NCI-H128 (cell line): ENCODE measurements at regions not wholly inside any gene's neighbourhood (a gene's known extent, or its start where the extent isn't known, plus 50 kb on each side); places are given as distances from the start of the nearest gene placed in this dataset.

ENCODE experiments used
- DNase-seq: peaks from one replicate; lab custom pipeline; 2025; ENCODE audit not compliant: unreplicated experiment; lab: John Stamatoyannopoulos, UW

DNA sequence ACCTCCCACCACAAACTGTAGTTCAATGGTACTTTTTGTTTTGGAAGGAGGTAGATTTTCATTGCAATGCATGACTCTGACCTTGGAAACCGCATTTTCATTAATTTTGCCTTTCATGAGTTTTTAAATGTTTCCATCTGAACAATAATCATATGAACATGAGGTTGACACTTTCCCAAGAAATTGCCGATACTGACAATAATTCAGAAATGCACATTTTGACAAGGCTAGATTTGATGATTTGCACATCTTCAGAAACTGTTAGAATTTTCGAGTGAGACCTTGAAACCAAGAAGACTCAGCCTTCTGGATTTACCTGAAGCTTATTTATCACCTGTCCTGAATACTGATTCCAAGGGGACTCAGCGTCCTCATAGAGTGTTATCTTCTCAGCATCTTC, 93.8 kb upstream of the NTRK2 start:
- DNase-seq, result no peak

DNA sequence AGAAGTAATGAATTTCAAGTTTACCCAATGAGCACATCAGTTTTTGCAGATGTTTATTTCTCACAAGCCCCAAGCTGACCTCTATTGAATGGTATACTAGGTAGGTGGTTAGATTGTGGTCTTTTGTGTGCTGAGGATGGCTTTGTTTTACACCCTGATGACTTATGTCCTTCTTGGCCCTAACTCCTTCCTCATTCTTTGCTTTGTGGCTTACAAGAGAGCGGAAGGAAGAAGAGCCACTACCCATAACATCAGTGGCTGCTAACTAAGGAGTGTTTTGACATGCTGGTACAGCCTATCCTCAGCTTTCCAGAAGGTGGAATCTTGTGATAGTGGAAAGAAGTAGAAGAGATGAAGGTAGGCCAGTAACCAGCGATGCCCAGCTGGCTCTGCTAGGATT, 85.7 kb upstream of the NTRK2 start:
- no peak for DNase-seq

DNA sequence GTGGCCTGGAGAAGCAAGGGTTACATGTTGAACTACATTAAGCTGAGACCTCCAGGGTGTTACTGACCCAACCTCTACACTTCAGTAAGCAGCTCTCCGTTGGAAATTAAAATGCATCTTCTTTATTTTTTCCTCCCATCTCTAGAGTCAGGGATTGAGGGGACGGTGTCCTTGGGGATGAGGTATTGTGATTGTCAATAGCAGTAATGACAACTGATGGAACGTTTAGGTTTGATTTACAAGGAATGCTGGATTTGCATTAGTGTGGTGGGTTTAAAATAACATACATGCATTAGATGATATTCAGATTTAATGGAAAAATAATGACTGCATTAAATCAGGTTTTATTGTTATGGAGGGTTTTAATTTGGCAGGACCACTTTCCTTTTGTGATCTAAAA, 82.9 kb upstream of the NTRK2 start:
- no peak for DNase-seq

DNA sequence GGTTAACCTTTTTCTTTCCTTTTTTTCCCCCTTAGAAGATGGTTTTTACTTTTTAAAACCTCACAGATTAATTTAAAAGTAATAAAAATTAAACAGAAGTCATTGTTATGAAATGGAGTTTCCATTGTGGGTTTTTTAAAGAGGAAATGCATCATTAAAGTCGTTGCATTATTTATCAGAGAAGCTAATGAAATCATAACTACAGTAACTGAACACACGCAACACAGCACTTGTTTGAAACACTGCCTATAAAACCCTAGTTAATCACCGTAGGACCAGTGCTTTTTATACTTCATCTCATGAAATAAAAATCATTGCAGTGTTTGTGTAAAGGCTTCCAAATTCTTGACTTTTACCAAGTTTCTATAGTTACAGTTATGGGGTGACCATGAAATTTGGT, 82.4 kb upstream of the NTRK2 start:
- DNase-seq, result no peak

DNA sequence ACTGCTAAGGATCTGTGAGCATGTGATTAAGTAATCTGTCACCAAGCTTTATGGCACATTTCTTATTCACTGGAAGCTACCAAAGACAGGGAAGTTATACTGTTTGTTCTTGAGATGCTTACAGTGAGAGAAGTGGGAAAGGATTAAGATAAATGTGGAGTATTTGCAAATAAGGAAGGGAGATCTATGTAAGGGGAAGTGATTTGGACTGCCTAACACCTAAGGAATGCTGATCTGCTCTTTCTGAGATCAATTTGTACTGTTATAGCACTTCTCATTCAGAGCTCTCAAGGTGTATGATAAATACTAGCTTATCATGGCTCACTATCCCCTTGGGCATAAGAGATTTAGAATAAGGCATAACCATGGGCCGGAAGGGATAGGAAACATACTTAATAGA, 80.0 kb upstream of the NTRK2 start:
- no peak for DNase-seq

DNA sequence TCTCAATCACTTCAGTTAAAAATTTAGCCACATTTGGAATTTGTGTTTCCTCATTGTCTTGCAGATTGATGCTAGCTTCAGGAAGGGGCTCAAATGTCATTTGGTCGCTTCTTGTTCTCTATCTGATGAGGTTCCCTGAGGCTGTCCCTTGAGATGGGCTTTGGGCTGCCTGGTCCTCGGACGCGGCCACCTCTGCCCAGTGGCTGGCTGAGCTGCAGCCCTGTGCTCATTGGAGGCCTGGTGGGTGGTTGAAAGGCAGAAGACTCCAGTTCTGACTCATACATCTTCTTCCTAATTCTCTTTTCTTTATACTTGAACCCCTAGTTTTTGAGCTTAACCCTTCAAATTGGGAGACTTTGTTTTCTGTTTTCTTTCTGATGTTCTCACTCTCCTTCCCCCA, 78.8 kb upstream of the NTRK2 start:
- no peak for DNase-seq

DNA sequence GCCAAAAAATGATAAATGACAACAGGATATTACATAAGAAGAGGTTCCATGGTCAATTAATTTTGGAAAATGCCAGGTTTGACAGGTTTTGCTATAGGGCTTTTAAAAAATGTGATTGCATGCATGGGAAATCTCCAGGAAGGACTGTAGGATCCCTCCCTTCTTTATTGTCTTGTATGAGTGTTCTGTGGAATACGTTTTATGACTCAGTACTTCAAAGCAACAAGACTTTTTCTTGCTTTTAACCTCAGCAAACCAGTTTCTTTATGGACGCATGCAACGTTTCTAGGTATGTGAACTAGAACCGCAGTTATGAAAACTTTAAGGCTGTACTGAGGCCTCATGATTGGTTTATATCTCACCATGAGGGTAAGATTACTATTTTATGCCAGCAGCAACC, 76.6 kb upstream of the NTRK2 start:
- no peak for DNase-seq

DNA sequence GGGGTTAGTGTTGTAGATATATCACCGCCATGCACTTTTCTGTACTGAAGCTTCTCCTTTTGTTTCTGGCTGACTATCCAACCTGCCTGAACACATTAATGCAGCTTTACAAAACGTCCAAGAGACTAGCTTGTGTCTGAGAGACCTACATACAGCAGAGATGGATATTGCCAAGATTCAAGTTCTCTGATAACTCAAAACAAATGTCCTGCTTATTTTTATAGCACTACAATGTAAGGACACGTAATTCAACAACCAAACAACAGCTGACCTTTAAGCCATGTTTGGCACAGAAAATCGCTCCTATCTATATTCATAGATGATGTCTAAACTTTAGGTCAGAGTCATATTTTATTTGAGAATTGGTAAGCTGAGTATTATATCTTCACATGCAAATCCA, 76.2 kb upstream of the NTRK2 start:
- DNase-seq, result no peak

DNA sequence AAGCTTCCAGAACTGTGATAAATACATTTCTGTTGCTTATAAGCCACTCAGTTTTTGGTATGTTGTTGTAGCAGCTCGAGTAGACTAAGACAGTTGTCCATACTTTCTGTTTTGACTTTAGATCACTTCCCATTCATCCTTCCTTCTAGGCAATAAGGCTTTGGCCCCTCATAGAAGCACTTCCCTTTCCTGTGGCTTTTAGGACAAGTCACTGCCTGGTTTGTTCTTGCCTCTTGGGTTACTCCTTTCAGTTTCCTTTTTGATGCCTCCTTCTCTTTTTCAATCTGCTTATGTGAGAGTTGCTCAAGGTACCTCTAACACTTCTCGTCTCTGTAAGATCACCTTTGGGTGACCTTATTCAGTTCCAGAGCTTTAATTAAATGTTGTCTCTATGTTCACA, 72.4 kb upstream of the NTRK2 start:
- no peak for DNase-seq

DNA sequence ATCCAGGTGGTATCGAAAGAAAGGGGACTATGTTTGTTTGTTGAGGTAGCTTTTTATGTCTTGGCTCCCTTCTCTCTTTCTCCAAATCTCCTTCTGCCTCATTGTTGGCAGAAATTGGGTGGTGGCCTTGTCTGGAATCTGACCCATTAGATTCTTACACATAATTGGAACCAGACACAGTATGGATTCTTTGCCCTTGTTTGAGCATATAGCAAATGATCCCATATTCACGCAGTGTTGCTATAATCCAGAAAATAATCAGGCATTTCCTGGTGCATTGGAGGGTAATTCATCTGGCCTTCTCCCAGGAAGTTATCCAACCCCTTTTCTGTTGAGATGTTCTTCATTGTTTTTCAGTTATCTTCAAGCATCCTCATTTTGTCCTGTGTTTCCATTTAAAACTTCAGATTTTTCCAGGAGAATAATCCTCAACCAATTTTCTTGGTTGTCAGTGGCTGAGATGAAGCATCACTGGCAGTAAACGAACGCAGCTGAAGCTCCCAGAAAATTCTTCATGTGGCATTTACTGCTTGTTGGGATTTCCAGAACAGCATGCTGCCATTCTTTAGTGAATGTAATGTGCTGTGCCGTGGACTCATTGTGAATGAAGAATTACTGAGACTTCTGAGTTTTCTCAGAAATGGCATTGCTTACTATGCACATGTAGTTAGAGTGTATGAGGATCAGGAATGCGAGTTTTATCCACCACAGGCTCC, 70.5 kb upstream of the NTRK2 start:
- no peak for DNase-seq

DNA sequence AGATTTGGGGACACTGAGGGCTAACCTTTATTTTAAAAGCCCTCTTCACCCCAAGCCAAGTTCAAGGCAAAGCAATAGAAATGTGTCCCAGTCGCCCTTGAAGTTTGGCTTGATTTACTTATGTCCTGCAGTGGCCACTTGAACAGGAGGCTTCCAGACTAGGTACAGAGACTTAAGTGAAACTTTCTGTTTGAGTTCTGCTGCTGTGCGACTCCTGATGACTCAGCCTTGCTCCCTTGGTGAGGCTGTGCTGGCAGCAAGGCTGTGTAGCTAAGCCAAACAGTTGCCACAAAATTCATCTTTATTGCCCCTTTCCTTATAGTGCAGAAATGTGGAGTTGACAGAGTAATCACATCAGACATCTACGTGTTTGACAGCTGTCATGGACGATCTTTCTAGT, 68.8 kb upstream of the NTRK2 start:
- no peak for DNase-seq

DNA sequence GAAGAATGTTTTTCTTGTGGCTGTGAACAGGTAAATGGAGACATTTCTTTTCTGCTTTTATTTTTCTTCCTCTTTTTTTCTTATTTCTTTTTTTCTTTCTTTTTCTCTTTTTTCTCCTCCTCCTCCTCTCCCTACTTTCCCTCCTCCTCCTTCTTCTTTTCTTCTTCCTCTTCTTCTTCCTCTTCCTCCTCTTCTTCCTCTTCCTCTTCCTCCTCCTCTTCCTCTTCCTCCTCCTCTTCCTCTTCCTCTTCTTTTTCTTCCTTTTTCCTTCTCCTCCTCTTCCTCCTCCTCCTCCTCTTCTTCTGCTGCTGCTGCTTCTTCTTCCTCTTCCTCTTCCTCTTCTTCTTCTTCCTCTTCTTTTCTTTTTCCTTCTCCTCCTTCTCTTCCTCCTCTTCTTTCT, 65.3 kb upstream of the NTRK2 start:
- DNase-seq, result no peak

DNA sequence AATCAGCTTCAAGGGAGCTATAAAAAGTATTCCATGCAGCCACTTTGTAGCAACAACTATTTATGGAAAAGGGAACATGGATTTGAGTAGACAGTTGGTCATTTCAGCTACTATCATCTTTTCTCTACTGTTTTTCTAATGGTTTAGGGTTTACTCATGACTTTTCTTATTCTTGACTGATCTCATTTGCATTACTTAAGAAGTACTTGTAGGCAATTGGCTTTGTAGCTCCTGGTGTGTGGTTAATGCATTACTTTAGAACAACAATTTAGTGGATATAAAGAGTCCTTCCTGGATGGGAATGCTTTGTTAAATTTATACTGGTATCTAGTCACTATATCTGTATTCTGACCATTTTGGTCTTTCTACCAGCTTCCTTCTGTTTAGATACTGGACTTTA, 59.8 kb upstream of the NTRK2 start:
- no peak for DNase-seq

DNA sequence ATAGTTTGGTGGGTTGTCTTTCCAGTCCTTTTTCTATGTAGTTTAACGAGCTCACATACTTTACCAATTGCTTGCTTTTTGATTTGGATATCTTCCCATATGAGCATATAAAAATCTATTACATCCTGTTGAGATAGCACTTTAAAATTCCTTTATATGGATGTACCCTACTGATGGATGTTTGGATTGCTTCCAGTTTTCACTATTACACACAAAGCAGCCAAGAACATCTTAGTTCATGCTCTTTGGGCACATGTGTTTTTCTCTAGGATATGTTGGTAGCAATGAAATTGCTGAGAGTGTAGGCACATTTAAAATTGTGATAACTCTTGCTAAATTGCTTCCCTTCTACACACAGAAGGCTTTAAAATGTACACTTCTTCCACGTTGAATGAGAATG, 56.1 kb upstream of the NTRK2 start:
- no peak for DNase-seq

DNA sequence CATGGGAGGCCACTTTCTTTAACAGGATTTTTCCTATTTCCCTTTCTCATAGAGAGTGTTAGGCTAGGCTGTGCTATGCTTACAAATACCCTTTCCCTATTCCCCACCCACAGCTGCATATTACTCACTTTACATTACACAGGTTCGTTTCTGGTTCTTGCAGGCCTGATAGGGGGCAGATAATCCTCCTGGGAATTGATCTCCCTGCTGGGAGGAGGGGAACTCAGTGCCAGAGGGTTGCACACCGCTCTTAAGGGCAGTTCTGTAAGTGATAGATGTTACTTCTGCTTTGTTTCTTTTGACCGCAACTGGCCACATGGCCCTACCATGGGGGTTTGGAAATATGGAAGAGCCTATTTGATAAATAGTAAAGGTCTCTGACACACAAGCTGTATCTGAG, 54.0 kb upstream of the NTRK2 start:
- no peak for DNase-seq

DNA sequence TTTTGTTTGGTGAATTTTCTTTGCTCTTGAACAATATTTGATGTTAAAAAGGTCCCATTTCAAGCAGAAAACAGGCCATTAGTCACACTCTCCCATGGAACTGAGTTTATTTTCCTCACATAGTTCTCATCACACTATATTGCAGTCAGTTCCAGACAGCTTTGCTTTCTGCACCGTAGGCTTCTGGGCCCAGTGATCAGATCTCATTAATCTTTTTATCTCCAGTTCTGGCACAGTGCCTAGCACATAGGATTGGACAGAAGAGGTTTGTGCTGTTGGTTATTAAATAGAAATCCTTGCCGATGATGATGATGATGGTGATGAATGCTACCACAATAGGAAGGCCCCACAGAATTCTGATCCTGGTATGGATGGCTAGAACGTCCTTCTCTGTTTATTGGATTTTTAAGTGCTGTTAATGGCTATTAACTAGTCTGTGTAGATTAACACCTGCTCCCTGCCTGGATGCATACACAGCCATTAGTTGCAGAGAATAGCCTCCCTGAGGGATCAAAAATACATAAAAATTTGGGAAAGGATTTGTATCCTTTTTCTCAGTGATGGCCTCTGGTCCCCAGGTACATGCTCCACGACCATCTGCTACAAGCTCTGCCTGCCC, 52.0 kb upstream of the NTRK2 start:
- DNase-seq, result no peak
